Uterus (tissue), 3 donors: ENCODE measurements at regions not wholly inside any gene's neighbourhood (a gene's known extent, or its start where the extent isn't known, plus 50 kb on each side); places are given as distances from the start of the nearest gene placed in this dataset.
"Not testable (repeated sequence)": the region's sequence is repeated elsewhere in the genome, so short reads cannot be mapped to it uniquely, and the experiment has no call there.

ENCODE experiments used
- DNase-seq, 2 donors: peaks; one replicate each; pipeline ENCODE4 v3.0.0-alpha.2; 2019 to 2020
- H3K27ac ChIP-seq, 2 donors: fragments of 200-600 bp; sonication (generic); 1 replicate in 1 of 2; 2 replicates in 1 of 2; pipeline ENCODE4 v1.5.1; 2016 to 2018
- H3K27me3 ChIP-seq, 2 donors: fragments of 200-600 bp; sonication (generic); one replicate each; pipeline ENCODE4 v1.5.1; 2018 to 2019; ENCODE audit warnings: control low read depth in 1 of 2
- H3K36me3 ChIP-seq, 2 donors: fragments of 200-600 bp; sonication (generic); one replicate each; pipeline ENCODE4 v1.5.1; 2019; ENCODE audit warnings: control low read depth in 1 of 2
- H3K4me1 ChIP-seq, 2 donors: fragments of 200-600 bp; sonication (generic); one replicate each; pipeline ENCODE4 v1.5.1; 2018 to 2019; ENCODE audit warnings: control low read depth in 1 of 2
- H3K4me3 ChIP-seq, 2 donors: fragments of 200-600 bp; sonication (generic); 1 replicate in 1 of 2; 2 replicates in 1 of 2; pipeline ENCODE4 v1.5.1; 2018 to 2019; ENCODE audit warnings: mild to moderate bottlenecking in 1 of 2
- H3K9me3 ChIP-seq, 2 donors: fragments of 200-600 bp; sonication (generic); one replicate each; pipeline ENCODE4 v1.5.1; 2019; ENCODE audit warnings: control low read depth in 1 of 2
- POLR2A ChIP-seq, 2 donors: fragments of 450-650 bp; IDR thresholded peaks; one replicate each; pipeline ENCODE4 v1.6.1; 2016; ENCODE audit warnings: antibody characterized with exemption in 2 of 2, mild to moderate bottlenecking in 1 of 2, moderate library complexity in 1 of 2
- intact Hi-C: fragments of 100-400 bp; cut with DNase I; formaldehyde crosslinking; loops from one replicate; pipeline ENCODE4 v1.15.1; 2023; ENCODE audit warnings: low total_unique reads
- TF ChIP-seq, protein P1 (sequence below), 4 experiments: fragments of 200-600 bp in 2 of 4; fragments of 450-650 bp in 2 of 4; sonication (generic) in 2 of 4; IDR thresholded peaks; one replicate each; pipeline ENCODE4 v1.5.1; 2016 to 2019; ENCODE audit warnings: antibody characterized with exemption in 4 of 4, mild to moderate bottlenecking in 2 of 4, moderate library complexity in 1 of 4
- donor health status: DM: yes; HTN: yes; CAD: no.

DNA sequence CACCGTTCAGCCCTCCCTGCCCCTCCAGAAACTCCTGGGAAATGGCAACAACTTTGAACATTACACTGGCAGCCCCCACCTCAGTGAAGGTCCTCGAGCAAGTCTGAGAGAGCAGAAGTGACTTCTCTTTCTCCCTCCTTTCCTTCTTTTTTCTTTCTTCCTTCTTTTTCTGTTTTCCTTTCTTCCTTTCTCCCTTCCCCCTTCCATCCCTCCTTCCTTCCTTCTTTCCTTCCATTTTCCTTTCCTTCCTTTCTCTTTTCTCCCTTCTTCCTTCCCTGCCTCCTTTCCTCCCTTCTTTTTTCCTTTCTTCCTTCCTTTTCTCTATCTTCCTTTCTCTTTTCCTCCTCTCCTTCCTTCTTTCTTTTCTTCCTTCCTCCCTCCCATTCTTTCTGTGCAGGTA, 162.7 kb downstream of the UNC5CL start:
- TF ChIP-seq, protein P1, sequence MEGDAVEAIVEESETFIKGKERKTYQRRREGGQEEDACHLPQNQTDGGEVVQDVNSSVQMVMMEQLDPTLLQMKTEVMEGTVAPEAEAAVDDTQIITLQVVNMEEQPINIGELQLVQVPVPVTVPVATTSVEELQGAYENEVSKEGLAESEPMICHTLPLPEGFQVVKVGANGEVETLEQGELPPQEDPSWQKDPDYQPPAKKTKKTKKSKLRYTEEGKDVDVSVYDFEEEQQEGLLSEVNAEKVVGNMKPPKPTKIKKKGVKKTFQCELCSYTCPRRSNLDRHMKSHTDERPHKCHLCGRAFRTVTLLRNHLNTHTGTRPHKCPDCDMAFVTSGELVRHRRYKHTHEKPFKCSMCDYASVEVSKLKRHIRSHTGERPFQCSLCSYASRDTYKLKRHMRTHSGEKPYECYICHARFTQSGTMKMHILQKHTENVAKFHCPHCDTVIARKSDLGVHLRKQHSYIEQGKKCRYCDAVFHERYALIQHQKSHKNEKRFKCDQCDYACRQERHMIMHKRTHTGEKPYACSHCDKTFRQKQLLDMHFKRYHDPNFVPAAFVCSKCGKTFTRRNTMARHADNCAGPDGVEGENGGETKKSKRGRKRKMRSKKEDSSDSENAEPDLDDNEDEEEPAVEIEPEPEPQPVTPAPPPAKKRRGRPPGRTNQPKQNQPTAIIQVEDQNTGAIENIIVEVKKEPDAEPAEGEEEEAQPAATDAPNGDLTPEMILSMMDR (IDR thresholded peaks at IDR 0.05), result no peak
- no peak for TF ChIP-seq POLR2A (IDR thresholded peaks at IDR 0.05)
- no peaks in the 10 kb centered on the region for H3K9me3 ChIP-seq
- no peak for DNase-seq
- H3K27me3 ChIP-seq, result no peaks in the 10 kb centered on the region
- intact Hi-C loops, result no loop called here
- H3K4me1 ChIP-seq, result no peaks in the 10 kb centered on the region
- H3K4me3 ChIP-seq, result no peak overlapping the region
- no peaks in the 10 kb centered on the region for H3K36me3 ChIP-seq
- no peak overlapping the region for H3K27ac ChIP-seq

DNA sequence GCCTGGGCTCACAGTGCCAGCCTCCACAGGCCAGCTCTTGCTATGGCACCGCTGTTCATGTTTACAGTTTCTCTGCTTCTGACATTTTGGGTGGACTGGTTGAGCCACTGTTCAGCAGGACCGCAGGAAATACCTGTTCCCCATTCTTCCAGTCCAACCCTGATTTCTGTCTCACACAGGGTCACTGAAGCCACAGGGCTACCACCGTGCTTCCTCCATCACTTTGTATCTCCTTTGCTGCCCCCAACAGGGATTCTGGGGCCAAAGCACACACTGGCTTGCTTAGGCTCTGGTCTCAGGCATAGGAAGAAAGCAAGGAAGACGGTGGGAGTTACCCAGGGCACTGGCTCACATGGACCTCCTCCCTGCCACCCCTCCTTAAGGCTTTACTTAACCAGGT, 164.5 kb downstream of the UNC5CL start:
- Histone ChIP-seq H3K36me3 (no peaks in the 10 kb centered on the region), H3K4me1 (no peaks in the 10 kb centered on the region), H3K4me3 (no peak overlapping the region), H3K27ac (no peak overlapping the region), H3K9me3 (no peaks in the 10 kb centered on the region), H3K27me3 (no peaks in the 10 kb centered on the region)
- DNase-seq, result no peak
- TF ChIP-seq, protein P1 (IDR thresholded peaks at IDR 0.05), result no peak
- no peak for TF ChIP-seq POLR2A (IDR thresholded peaks at IDR 0.05)
- intact Hi-C loops, result no loop called here

DNA sequence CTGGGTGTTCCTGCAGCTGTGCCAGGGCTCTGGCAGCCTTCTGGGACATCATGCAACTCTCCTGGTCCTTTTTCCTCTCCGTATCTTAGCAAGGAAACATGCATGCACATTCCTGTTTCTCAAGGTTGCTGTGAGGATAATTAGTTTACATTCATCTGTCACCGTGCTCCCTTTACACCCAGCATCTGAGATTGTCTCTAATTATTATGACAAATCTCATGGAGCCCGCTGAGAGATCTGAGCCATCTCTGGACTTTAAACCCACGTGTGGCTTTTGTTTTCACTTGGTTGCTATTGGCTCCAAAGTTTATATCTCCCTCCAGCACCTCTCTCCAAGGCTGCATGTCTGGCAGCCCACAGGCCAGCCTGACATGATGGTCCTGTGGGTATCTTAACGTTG, 167.6 kb downstream of the UNC5CL start:
- H3K27ac ChIP-seq, result no peak overlapping the region
- H3K4me1 ChIP-seq, result no peaks in the 10 kb centered on the region

GRCh38 chr6:40868089-40868865, 170.7 kb downstream of the UNC5CL start:
- H3K4me3 ChIP-seq, DNase-seq, H3K4me1 ChIP-seq, H3K27ac ChIP-seq, H3K27me3 ChIP-seq, H3K36me3 ChIP-seq, intact Hi-C loops, H3K9me3 ChIP-seq: not testable (repeated sequence)

More for the DNA sequence above, 167.6 kb downstream of the UNC5CL start:
- H3K4me3 ChIP-seq, result no peak overlapping the region
- no peaks in the 10 kb centered on the region for H3K27me3 ChIP-seq
- H3K9me3 ChIP-seq, result no peaks in the 10 kb centered on the region
- no peak for TF ChIP-seq POLR2A (IDR thresholded peaks at IDR 0.05)
- TF ChIP-seq, protein P1 (IDR thresholded peaks at IDR 0.05), result no peak
- no peak for DNase-seq
- intact Hi-C loops, result no loop called here
- no peaks in the 10 kb centered on the region for H3K36me3 ChIP-seq

DNA sequence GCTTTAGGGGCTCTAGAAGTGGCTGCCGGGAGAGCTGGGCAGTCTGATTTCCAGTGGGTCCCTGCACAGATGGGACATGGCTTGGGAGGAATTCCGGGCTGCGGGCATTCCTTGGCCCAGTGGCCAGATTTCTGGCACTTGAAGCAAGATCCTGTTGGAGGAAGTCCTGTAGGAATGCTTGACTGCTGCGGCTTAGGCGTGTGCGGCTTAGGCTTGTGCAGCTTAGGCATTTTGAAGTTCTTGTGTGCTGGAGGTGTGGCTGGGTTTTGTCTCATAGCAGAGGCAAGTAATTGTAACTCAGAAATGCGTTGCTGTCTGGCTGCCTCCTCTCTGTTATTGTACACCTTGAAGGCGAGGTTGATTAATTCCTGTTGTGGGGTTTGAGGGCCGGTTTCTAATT, 171.5 kb downstream of the UNC5CL start:
- H3K4me3 ChIP-seq, H3K27me3 ChIP-seq, H3K4me1 ChIP-seq, H3K27ac ChIP-seq, H3K9me3 ChIP-seq, H3K36me3 ChIP-seq, intact Hi-C loops, DNase-seq: not testable (repeated sequence)

DNA sequence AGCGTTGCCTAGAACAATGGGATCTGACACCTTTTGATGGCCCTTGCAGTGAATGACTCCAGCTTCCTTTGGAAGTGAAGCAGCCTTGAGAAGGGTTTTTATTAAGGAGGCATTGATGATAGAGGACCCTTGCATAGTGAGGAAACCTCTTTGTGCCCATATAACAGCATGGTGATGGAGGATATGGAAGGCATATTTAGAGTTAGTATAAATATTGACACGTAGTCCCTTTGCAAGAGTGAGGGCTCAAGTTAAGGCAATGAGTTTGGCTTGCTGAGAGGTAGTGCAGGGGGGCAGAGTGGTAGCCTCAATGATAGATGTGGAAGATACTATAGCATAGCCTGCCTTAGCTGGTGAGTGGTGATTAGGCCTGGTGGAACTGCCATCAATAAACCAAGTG, 173.8 kb downstream of the UNC5CL start:
- H3K36me3 ChIP-seq, DNase-seq, H3K9me3 ChIP-seq, H3K4me1 ChIP-seq, H3K4me3 ChIP-seq, H3K27ac ChIP-seq, intact Hi-C loops, H3K27me3 ChIP-seq: not testable (repeated sequence)

DNA sequence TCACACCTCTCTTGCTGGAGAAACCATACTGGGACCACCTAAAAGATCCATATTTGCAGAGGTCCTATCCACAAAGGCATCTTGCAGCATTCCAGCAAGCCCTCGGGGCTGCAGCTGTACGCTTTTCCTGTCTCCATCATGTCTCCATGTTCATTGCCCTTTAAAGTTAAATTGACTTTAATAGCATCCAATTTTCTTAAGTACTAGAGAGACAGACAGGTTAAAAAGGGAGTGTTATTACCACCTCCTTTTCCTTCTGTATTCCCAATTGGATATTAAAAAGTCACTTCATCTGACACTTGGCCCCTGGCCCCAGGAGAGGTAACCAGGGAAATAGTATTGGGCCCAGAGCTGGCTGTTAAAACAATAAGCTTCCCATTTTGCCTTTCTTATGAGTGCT, 178.6 kb downstream of the UNC5CL start:
- intact Hi-C loops, result no loop called here

More for the DNA sequence above, 178.6 kb downstream of the UNC5CL start:
- no peak overlapping the region for H3K27ac ChIP-seq
- H3K27me3 ChIP-seq, result no peaks in the 10 kb centered on the region
- H3K4me1 ChIP-seq, result no peaks in the 10 kb centered on the region
- no peaks in the 10 kb centered on the region for H3K36me3 ChIP-seq
- no peak for DNase-seq
- no peak for TF ChIP-seq POLR2A (IDR thresholded peaks at IDR 0.05)
- TF ChIP-seq, protein P1 (IDR thresholded peaks at IDR 0.05), result no peak
- H3K4me3 ChIP-seq, result no peak overlapping the region
- no peaks in the 10 kb centered on the region for H3K9me3 ChIP-seq
